Endothelial cell of umbilical vein (primary cell): ENCODE measurements at regions not wholly inside any gene's neighbourhood (a gene's known extent, or its start where the extent isn't known, plus 50 kb on each side); places are given as distances from the start of the nearest gene placed in this dataset.

Experiments used
- BruUV-seq: library from RNA; stranded (reverse); fragments of 400-500 nt; replicated peaks from 2 replicates; lab custom pipeline; 2021; lab: Mats Ljungman, UMichigan
- CTCF ChIA-PET: fragments of 300-600, 350-600 bp; sonication (Branson Sonifier 250); formaldehyde crosslinking; loops from one replicate; lab custom pipeline; 2021; ENCODE audit warnings: antibody characterized with exemption, inconsistent platforms; lab: Charles Lee
- POLR2A ChIA-PET: fragments of 300-600, 350-600 bp; sonication (Branson Sonifier 250); formaldehyde crosslinking; loops from one replicate; lab custom pipeline; 2021; ENCODE audit warnings: antibody characterized with exemption, inconsistent platforms; lab: Charles Lee
- DNase-seq: peaks from one replicate; pipeline ENCODE4 v3.0.0-alpha.2; 2011; ENCODE audit warnings: low read depth, low spot score
- FAIRE-seq: peaks from 2 replicates; lab custom pipeline; 2011; peaks lifted over from hg19 to GRCh38; lab: Jason Lieb, UNC
- H2AFZ ChIP-seq: 2 replicates; pipeline ENCODE4 v1.6.0; 2012; ENCODE audit warnings: low read depth, low read length, control low read depth, inconsistent platforms
- H3K27ac ChIP-seq: 2 replicates; pipeline ENCODE4 v1.5.1; 2011; ENCODE audit warnings: low read depth, mild to moderate bottlenecking, control low read depth, low read length, moderate library complexity; ENCODE audit not compliant: insufficient read depth
- H3K27me3 ChIP-seq, 2 experiments: 2 replicates each; pipeline versions ENCODE4 v1.6.0 to v1.6.1; 2011; ENCODE audit warnings: low read length in 2 of 2, mixed read lengths in 1 of 2; ENCODE audit not compliant: control insufficient read depth in 2 of 2, insufficient read depth in 2 of 2
- H3K36me3 ChIP-seq, 2 experiments: 2 replicates in 1 of 2; 3 replicates in 1 of 2; pipeline ENCODE4 v1.5.1; 2011; ENCODE audit warnings: low read length in 2 of 2, mild to moderate bottlenecking in 1 of 2, moderate library complexity in 1 of 2; ENCODE audit not compliant: control insufficient read depth in 2 of 2, insufficient read depth in 2 of 2; ENCODE audit errors: extremely low read depth in 1 of 2
- H3K4me1 ChIP-seq: 3 replicates; pipeline ENCODE4 v1.5.1; 2011; ENCODE audit warnings: mild to moderate bottlenecking, low read length; ENCODE audit not compliant: control insufficient read depth, insufficient read depth; ENCODE audit errors: extremely low read depth
- H3K4me2 ChIP-seq: 2 replicates; pipeline ENCODE4 v1.6.1; 2011; ENCODE audit warnings: low read length, control low read depth, mixed read lengths; ENCODE audit not compliant: insufficient read depth
- H3K4me3 ChIP-seq, 3 experiments: fragments of 200-600 bp in 1 of 3; sonication (generic), shearing (Covaris generic) in 1 of 3; replicated peaks in 1 of 3; 2 replicates each; pipeline ENCODE4 v1.5.1; 2011 to 2016; ENCODE audit warnings: control low read depth in 3 of 3, low read length in 3 of 3, mild to moderate bottlenecking in 2 of 3, inconsistent platforms in 1 of 3, low read depth in 1 of 3, moderate library complexity in 1 of 3; ENCODE audit not compliant: insufficient read depth in 1 of 3
- H3K79me2 ChIP-seq: 2 replicates; pipeline ENCODE4 v1.6.0; 2012; ENCODE audit warnings: low read length, inconsistent platforms; ENCODE audit not compliant: control insufficient read depth, insufficient read depth
- H3K9ac ChIP-seq: replicated peaks from 2 replicates; pipeline ENCODE3; 2011; ENCODE audit warnings: low read length, control low read depth; ENCODE audit not compliant: insufficient read depth; ENCODE audit errors: extremely low read depth
- H3K9me1 ChIP-seq: replicated peaks from 3 replicates; pipeline ENCODE4 v1.6.0; 2011; ENCODE audit warnings: mild to moderate bottlenecking, low read length; ENCODE audit not compliant: control insufficient read depth, insufficient read depth; ENCODE audit errors: extremely low read depth
- H3K9me3 ChIP-seq: replicated peaks from 2 replicates; pipeline ENCODE4 v1.5.1; 2012; ENCODE audit warnings: low read length, inconsistent platforms; ENCODE audit not compliant: control insufficient read depth, insufficient read depth
- H4K20me1 ChIP-seq: replicated peaks from 2 replicates; pipeline ENCODE3; 2011; ENCODE audit warnings: mild to moderate bottlenecking, low read length; ENCODE audit not compliant: control insufficient read depth, insufficient read depth; ENCODE audit errors: extremely low read depth
- FOS ChIP-seq: IDR thresholded peaks from 2 replicates; pipeline ENCODE4 v1.6.1; 2011; ENCODE audit warnings: mild to moderate bottlenecking, low read length, moderate library complexity, borderline replicate concordance; ENCODE audit not compliant: insufficient read depth
- GATA2 ChIP-seq: IDR thresholded peaks from 2 replicates; pipeline ENCODE4 v1.7.0; 2011; ENCODE audit warnings: low read depth, mild to moderate bottlenecking, moderate library complexity, mixed read lengths, low read length; ENCODE audit not compliant: insufficient read length, insufficient read depth
- MYC ChIP-seq: IDR thresholded peaks from one replicate; pipeline ENCODE4 v1.6.1; 2011; ENCODE audit warnings: mild to moderate bottlenecking, low read depth, low read length
- POLR2A ChIP-seq: IDR thresholded peaks from 2 replicates; pipeline ENCODE4 v1.6.1; 2012; ENCODE audit warnings: low read depth, mild to moderate bottlenecking, control low read depth, low read length
- dilution Hi-C: fragments of 300-500 bp; cut with MboI; formaldehyde crosslinking; loops from one replicate; pipeline ENCODE4 v1.15.0; 2019; ENCODE audit warnings: low sequenced_read_pairs; ENCODE audit not compliant: extremely low pct_ligation_motif_present
- intact Hi-C: fragments of 100-400 bp; cut with micrococcal nuclease; formaldehyde crosslinking; loops from one replicate; pipeline ENCODE4 v1.10.0; 2022

- H3K36me3 ChIP-seq: no peaks in the 10 kb centered on the region
- no peak for TF ChIP-seq MYC
- DNase-seq (no peak), FAIRE-seq (no peak)
- no peak overlapping the region for H3K4me3 ChIP-seq
- no TSS peak for BruUV-seq
- H3K79me2 ChIP-seq: no peaks in the 10 kb centered on the region
- no peaks in the 10 kb centered on the region for H3K27me3 ChIP-seq
- no peak overlapping the region for H3K4me2 ChIP-seq
- no peak overlapping the region for H3K9ac ChIP-seq
- H2AFZ ChIP-seq: no peak overlapping the region
- dilution Hi-C loops (no loop called here), intact Hi-C loops (no loop called here)
- H3K9me1 ChIP-seq: no peaks in the 10 kb centered on the region
- no peaks in the 10 kb centered on the region for H4K20me1 ChIP-seq
- no peaks in the 10 kb centered on the region for H3K4me1 ChIP-seq
- H3K27ac ChIP-seq: no peak overlapping the region
- ChIA-PET CTCF (no interaction called here), POLR2A (no interaction called here)
- no peaks in the 10 kb centered on the region for H3K9me3 ChIP-seq
Observed at GRCh38 chr14:65294816-65295215, 117.7 kb upstream of the FUT8 start.

GRCh38 chr14:65296402-65296801 lies 116.1 kb upstream of the FUT8 start:
- Histone ChIP-seq H3K36me3 (no peaks in the 10 kb centered on the region), H4K20me1 (no peaks in the 10 kb centered on the region), H3K9ac (no peak overlapping the region), H3K9me3 (no peaks in the 10 kb centered on the region), H3K4me1 (no peaks in the 10 kb centered on the region), H3K4me3 (no peak overlapping the region), H3K27ac (no peak overlapping the region), H3K79me2 (no peaks in the 10 kb centered on the region), H2AFZ (no peak overlapping the region), H3K9me1 (no peaks in the 10 kb centered on the region), H3K27me3 (no peaks in the 10 kb centered on the region), H3K4me2 (no peak overlapping the region)
- FAIRE-seq (no peak), DNase-seq (peak; percentile 15)
- no peak for TF ChIP-seq MYC
- TF ChIP-seq FOS: no peak
- no peak for TF ChIP-seq GATA2
- TF ChIP-seq POLR2A: no peak
- BruUV-seq: no TSS peak
- ChIA-PET CTCF (no interaction called here), POLR2A (no interaction called here)
- dilution Hi-C loops (no loop called here), intact Hi-C loops (no loop called here)
